ENCODE measurements at regions not wholly inside any gene's neighbourhood (a gene's known extent, or its start where the extent isn't known, plus 50 kb on each side); places are given as distances from the start of the nearest gene placed in this dataset.

DNA sequence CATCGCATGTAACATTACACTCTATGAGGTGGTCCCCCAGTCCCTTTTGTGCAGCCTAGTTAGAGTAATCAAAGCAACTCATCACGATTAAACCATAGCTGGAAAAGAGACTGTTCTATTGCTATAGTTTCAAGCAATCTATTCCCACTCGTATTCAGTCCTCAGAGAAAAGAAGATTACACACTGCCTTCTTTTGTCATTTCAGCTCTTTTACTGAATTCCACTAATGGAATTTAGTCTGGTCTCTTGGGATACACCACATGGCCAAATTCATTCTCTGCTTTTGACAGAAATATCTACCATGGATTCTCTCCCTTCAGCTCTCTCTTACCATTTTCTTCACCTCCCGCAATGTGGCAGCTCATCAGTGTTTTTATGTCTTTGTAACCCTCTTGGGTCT lies 108.9 kb upstream of the HDAC9 start:
- 100% methylated on average over 1 of the region's 4 CpGs; no CpG with 5 or more reads in 1 of the 2 experiments for WGBS, 2 experiments (ENCODE audit: extremely low coverage in 2 of 2, insufficient read length in 1 of 2)
- Histone ChIP-seq H3K9me3 (ENCODE audit: control insufficient read depth, insufficient read depth, low read length) (no peaks in the 10 kb centered on the region), H3K27me3 (ENCODE audit: control insufficient read depth, insufficient read depth, low read length) (no peaks in the 10 kb centered on the region), H3K4ac (ENCODE audit: low read depth, low read length) (no peak overlapping the region), H3K79me1 (ENCODE audit: low read depth in 1 of 2, low read length in 2 of 2) (peaks cover 0 to 3% of the 10 kb centered on the region in 2 experiments; a peak in 1 of 4 replicates), H3K4me2 (ENCODE audit: low read depth, low read length) (no peak overlapping the region), H4K20me1 (ENCODE audit: insufficient read depth, low read length) (no peaks in the 10 kb centered on the region), H3K36me3 (ENCODE audit: control insufficient read depth, insufficient read depth, low read length) (no peaks in the 10 kb centered on the region), H3K14ac (replicated peaks; ENCODE audit: low read depth, low read length) (no peak overlapping the region), H2BK5ac (ENCODE audit: low read depth, low read length, poor library complexity, severe bottlenecking) (no peak overlapping the region), H3K23ac (ENCODE audit: low read depth, low read length) (no peak overlapping the region), H3K18ac (ENCODE audit: low read depth, low read length) (no peak overlapping the region; the same call in 1 of the 2 replicates), H2BK120ac (ENCODE audit: low read depth, low read length) (no peak overlapping the region), H3K4me1 (ENCODE audit: control insufficient read depth, insufficient read depth, low read length) (peaks cover 10% of the 10 kb centered on the region), H2BK20ac (ENCODE audit: low read depth, low read length) (no peak overlapping the region), H2BK15ac (ENCODE audit: low read depth, low read length) (no peak overlapping the region), H3K56ac (ENCODE audit: extremely low read depth, insufficient read depth, low read length) (no peak overlapping the region), H3K9ac (ENCODE audit: low read depth, low read length) (no peak overlapping the region), H3K9me1 (ENCODE audit: insufficient read depth, low read length) (peaks cover 4% of the 10 kb centered on the region), H3K4me3 (ENCODE audit: insufficient read depth, low read depth, low read length) (no peak overlapping the region), H4K8ac (ENCODE audit: low read depth in 2 of 2, low read length in 2 of 2) (no peak overlapping the region), H2AK9ac (replicated peaks; ENCODE audit: low read depth, low read length, poor library complexity) (no peak overlapping the region), H2AFZ (replicated peaks; ENCODE audit: low read length, poor library complexity) (no peak overlapping the region), H4K91ac (ENCODE audit: insufficient read depth, low read depth, low read length) (no peak overlapping the region), H3K27ac (ENCODE audit: insufficient read depth, low read length) (no peak overlapping the region), H2AK5ac (ENCODE audit: low read depth, low read length) (no peak overlapping the region), H4K5ac (ENCODE audit: low read depth, low read length) (no peak overlapping the region)
- ATAC-seq (ENCODE audit: low read depth), result no peak
- no TSS peak for BruUV-seq (replicated peaks)
- in situ Hi-C loops (cut with MboI; ENCODE audit: low sequenced_read_pairs), result no loop called here
- ChIA-PET CTCF (interaction anchor here (1.1 to 1.7 kb wide), 2 partner anchors 14 to 19 kb away, joined by 5 to 6 read pairs; no protein-coding TSS in a partner anchor), POLR2A (ENCODE audit: unreplicated experiment) (no interaction called here)
- DNase-seq, result no peak
- no peak for TF ChIP-seq BHLHE40 (IDR thresholded peaks at IDR 0.05; ENCODE audit: low read depth, low read length)
- TF ChIP-seq CEBPB (IDR thresholded peaks at IDR 0.05; ENCODE audit: low read depth, low read length), result no peak
- no peak for TF ChIP-seq RCOR1 (IDR thresholded peaks at IDR 0.05; ENCODE audit: insufficient replicate concordance, low read length)
- TF ChIP-seq SMC3 (IDR thresholded peaks at IDR 0.05; ENCODE audit: low read depth, low read length), result no peak
- TF ChIP-seq FOS (IDR thresholded peaks at IDR 0.05; ENCODE audit: low read depth, low read length), result no peak
- TF ChIP-seq POLR2A (IDR thresholded peaks at IDR 0.05; ENCODE audit: low read depth, low read length), result no peak
- no peak for TF ChIP-seq MAZ (IDR thresholded peaks at IDR 0.05; ENCODE audit: borderline replicate concordance, low read depth, low read length)
- no peak for TF ChIP-seq CHD1 (IDR thresholded peaks at IDR 0.05; ENCODE audit: low read depth, low read length)
- TF ChIP-seq, protein P1, sequence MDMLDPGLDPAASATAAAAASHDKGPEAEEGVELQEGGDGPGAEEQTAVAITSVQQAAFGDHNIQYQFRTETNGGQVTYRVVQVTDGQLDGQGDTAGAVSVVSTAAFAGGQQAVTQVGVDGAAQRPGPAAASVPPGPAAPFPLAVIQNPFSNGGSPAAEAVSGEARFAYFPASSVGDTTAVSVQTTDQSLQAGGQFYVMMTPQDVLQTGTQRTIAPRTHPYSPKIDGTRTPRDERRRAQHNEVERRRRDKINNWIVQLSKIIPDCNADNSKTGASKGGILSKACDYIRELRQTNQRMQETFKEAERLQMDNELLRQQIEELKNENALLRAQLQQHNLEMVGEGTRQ (IDR thresholded peaks at IDR 0.05; ENCODE audit: low read depth, low read length), result no peak
- no peak for TF ChIP-seq MAFK (IDR thresholded peaks at IDR 0.05; ENCODE audit: low read depth, low read length)
- TF ChIP-seq NFE2L2 (IDR thresholded peaks at IDR 0.05; ENCODE audit: low read depth, low read length), result no peak
- TF ChIP-seq, protein P2, sequence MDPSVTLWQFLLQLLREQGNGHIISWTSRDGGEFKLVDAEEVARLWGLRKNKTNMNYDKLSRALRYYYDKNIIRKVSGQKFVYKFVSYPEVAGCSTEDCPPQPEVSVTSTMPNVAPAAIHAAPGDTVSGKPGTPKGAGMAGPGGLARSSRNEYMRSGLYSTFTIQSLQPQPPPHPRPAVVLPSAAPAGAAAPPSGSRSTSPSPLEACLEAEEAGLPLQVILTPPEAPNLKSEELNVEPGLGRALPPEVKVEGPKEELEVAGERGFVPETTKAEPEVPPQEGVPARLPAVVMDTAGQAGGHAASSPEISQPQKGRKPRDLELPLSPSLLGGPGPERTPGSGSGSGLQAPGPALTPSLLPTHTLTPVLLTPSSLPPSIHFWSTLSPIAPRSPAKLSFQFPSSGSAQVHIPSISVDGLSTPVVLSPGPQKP (IDR thresholded peaks at IDR 0.05; ENCODE audit: borderline replicate concordance, low read depth, low read length), result no peak
- TF ChIP-seq, protein P3, sequence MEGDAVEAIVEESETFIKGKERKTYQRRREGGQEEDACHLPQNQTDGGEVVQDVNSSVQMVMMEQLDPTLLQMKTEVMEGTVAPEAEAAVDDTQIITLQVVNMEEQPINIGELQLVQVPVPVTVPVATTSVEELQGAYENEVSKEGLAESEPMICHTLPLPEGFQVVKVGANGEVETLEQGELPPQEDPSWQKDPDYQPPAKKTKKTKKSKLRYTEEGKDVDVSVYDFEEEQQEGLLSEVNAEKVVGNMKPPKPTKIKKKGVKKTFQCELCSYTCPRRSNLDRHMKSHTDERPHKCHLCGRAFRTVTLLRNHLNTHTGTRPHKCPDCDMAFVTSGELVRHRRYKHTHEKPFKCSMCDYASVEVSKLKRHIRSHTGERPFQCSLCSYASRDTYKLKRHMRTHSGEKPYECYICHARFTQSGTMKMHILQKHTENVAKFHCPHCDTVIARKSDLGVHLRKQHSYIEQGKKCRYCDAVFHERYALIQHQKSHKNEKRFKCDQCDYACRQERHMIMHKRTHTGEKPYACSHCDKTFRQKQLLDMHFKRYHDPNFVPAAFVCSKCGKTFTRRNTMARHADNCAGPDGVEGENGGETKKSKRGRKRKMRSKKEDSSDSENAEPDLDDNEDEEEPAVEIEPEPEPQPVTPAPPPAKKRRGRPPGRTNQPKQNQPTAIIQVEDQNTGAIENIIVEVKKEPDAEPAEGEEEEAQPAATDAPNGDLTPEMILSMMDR (conservative IDR thresholded peaks at IDR 0.05; ENCODE audit: low read depth, low read length), result no peak
- TF ChIP-seq RFX5 (IDR thresholded peaks at IDR 0.05; ENCODE audit: low read depth, low read length), result no peak
- no peak for TF ChIP-seq MXI1 (IDR thresholded peaks at IDR 0.05; ENCODE audit: borderline replicate concordance, low read depth, low read length)
- TF ChIP-seq RAD21 (IDR thresholded peaks at IDR 0.05; ENCODE audit: low read length), result no peak
- dilution Hi-C loops (cut with HindIII; ENCODE audit: low sequenced_read_pairs, unreplicated experiment), result no loop called here
- intact Hi-C loops (cut with micrococcal nuclease), result no loop called here

Data from IMR-90 (cell line).